ENCODE measurements at regions not wholly inside any gene's neighbourhood (a gene's known extent, or its start where the extent isn't known, plus 50 kb on each side); places are given as distances from the start of the nearest gene placed in this dataset.

GRCh38 chr1:116455509-116455908, 82.5 kb downstream of the ATP1A1 start:
- Histone ChIP-seq H2AK5ac (ENCODE audit: low read depth, low read length) (no peak overlapping the region), H3K4me3 (ENCODE audit: extremely low read depth in 1 of 4, insufficient read depth in 2 of 4, low read depth in 3 of 4, low read length in 4 of 4) (no peak overlapping the region), H3K4me2 (ENCODE audit: insufficient read depth in 1 of 2, low read depth in 2 of 2, low read length in 2 of 2) (no peak overlapping the region), H3K9ac (replicated peaks in 1 of 4; ENCODE audit: extremely low read depth in 1 of 4, low read depth in 3 of 4, low read length in 3 of 4) (no peak overlapping the region), H4K5ac (ENCODE audit: insufficient read length, low read depth, low read length) (no peak overlapping the region), H3K23ac (ENCODE audit: insufficient read length) (no peak overlapping the region), H2BK120ac (replicated peaks; ENCODE audit: low read depth, low read length) (no peak overlapping the region), H3K9me3 (ENCODE audit: insufficient read depth in 2 of 2, low read depth in 1 of 2, low read length in 1 of 2) (no peaks in the 10 kb centered on the region), H3K27me3 (replicated peaks in 1 of 4; ENCODE audit: control insufficient read depth in 3 of 4, extremely low read depth in 1 of 4, insufficient read depth in 3 of 4, low read length in 3 of 4) (no peaks in the 10 kb centered on the region), H4K8ac (ENCODE audit: extremely low read depth, insufficient read depth, low read length) (no peak overlapping the region), H3K4me1 (replicated peaks in 1 of 4; ENCODE audit: control insufficient read depth in 3 of 4, insufficient read depth in 4 of 4, low read length in 3 of 4) (peaks cover 0 to 3% (median under 1%) of the 10 kb centered on the region in 4 experiments; a peak in 3 of 7 replicates), H3K56ac (replicated peaks; ENCODE audit: insufficient read length, low read depth, low read length) (no peak overlapping the region), H2BK5ac (ENCODE audit: low read depth, low read length) (no peak overlapping the region), H4K91ac (replicated peaks; ENCODE audit: insufficient read length, low read length) (no peak overlapping the region), H3K79me2 (ENCODE audit: control insufficient read depth in 1 of 2, insufficient read depth in 2 of 2, low read length in 2 of 2) (no peaks in the 10 kb centered on the region), H2BK15ac (ENCODE audit: low read length) (no peak overlapping the region), H3K36me3 (ENCODE audit: control insufficient read depth in 2 of 4, insufficient read depth in 4 of 4, low read length in 3 of 4) (no peaks in the 10 kb centered on the region), H3K18ac (ENCODE audit: extremely low read depth, low read length) (no peak overlapping the region), H3K27ac (ENCODE audit: low read depth, low read length) (no peak overlapping the region), H3K4ac (replicated peaks; ENCODE audit: insufficient read length, low read depth, low read length) (no peak overlapping the region), H2BK20ac (ENCODE audit: low read length) (no peak overlapping the region), H3K23me2 (ENCODE audit: low read depth, low read length) (no peaks in the 10 kb centered on the region; the same call in 1 of the 2 replicates), H4K20me1 (replicated peaks in 1 of 2; ENCODE audit: control insufficient read depth in 1 of 2, insufficient read depth in 2 of 2, low read length in 2 of 2) (no peaks in the 10 kb centered on the region), H3K79me1 (ENCODE audit: low read depth, low read length) (no peaks in the 10 kb centered on the region), H2AFZ (ENCODE audit: low read length) (no peak overlapping the region), H2BK12ac (ENCODE audit: low read depth, low read length) (no peak overlapping the region), H3K14ac (ENCODE audit: insufficient read length) (no peak overlapping the region)
- POLR2A ChIA-PET (ENCODE audit: partially characterized antibody), result no interaction called here
- no peak for TF ChIP-seq RBBP5 (IDR thresholded peaks at IDR 0.05; ENCODE audit: borderline replicate concordance, low read depth, low read length)
- CTCF ChIA-PET (ENCODE audit: partially characterized antibody), result interaction anchor here (0.9 to 1.8 kb wide), 3 partner anchors 29 to 301 kb away, joined by 3 to 7 read pairs (median 3); no protein-coding TSS in a partner anchor
- 90% methylated on average over 3 of the region's 3 CpGs; no CpG with 5 or more reads in 1 of the 2 experiments for WGBS, 2 experiments (ENCODE audit: extremely low coverage in 1 of 2, insufficient coverage in 1 of 2, insufficient read length in 1 of 2, insufficient replicate concordance in 2 of 2, low coverage in 1 of 2, low lambda C conversion rate in 2 of 2, missing lambda C conversion rate in 1 of 2)
- DNase-seq (ENCODE audit: low read depth in 1 of 2, low spot score in 2 of 2), result no peak
- no peak for FAIRE-seq
